ENCODE measurements at regions not wholly inside any gene's neighbourhood (a gene's known extent, or its start where the extent isn't known, plus 50 kb on each side); places are given as distances from the start of the nearest gene placed in this dataset.
"Not testable (repeated sequence)": the region's sequence is repeated elsewhere in the genome, so short reads cannot be mapped to it uniquely, and the experiment has no call there.

DNA sequence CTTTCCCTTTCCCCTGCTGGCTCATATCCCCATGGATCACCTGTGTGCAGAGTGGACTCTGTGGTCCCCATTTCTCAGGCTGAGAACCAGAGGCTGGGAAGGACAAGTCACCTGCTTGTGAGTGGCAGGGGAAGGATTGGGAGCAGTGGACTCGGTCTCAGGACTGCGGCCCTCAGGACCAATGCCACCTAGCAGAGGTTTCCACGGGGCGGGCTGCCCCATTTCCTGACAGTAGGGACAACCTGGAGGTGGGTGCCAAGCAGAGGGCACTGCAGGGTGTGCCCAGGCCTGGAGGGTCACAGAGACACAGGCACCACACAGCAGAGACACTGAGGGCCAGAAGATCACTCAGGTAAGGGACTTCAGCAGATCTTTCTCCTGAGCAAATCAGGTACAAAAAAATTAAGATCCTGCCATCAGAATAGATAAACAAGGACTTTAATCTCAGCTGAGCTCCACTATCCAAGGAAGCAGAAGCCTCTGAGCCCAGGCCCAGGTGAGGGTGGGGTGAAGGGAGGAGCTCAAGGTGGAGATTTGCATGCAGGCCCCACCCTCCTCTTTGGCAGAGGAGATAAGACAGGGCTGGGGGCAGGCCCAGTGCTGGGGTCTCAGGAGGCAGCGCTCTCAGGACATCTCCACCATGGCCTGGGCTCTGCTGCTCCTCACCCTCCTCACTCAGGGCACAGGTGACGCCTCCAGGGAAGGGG, 113.8 kb downstream of the GGTLC2 start:
- H3K36me3 ChIP-seq (ENCODE audit: control insufficient read depth in 2 of 2, insufficient read depth in 1 of 2, low read length in 2 of 2); H3K27ac ChIP-seq (ENCODE audit: extremely low read depth, low read depth, low read length); H3K4me1 ChIP-seq (ENCODE audit: control insufficient read depth, insufficient read depth, low read length); POLR2A ChIA-PET; H3K4me3 ChIP-seq (ENCODE audit: low read depth, low read length); H3K9me3 ChIP-seq (ENCODE audit: control insufficient read depth, insufficient read depth, low read depth, low read length): not testable (repeated sequence)
- CTCF ChIA-PET, result interaction anchor here (1.3 to 1.7 kb wide), 3 partner anchors 11 to 49 kb away, joined by 3 to 12 read pairs (median 5); no protein-coding TSS in a partner anchor

- Histone ChIP-seq H3K9me3 (ENCODE audit: control insufficient read depth, insufficient read depth, low read depth, low read length) (no peaks in the 10 kb centered on the region), H3K27ac (ENCODE audit: extremely low read depth, low read depth, low read length) (no peak overlapping the region), H3K4me1 (ENCODE audit: control insufficient read depth, insufficient read depth, low read length) (no peaks in the 10 kb centered on the region), H3K36me3 (ENCODE audit: control insufficient read depth in 2 of 2, insufficient read depth in 1 of 2, low read length in 2 of 2) (no peaks in the 10 kb centered on the region), H3K4me3 (ENCODE audit: low read depth, low read length) (no peak overlapping the region)
- TF ChIP-seq KLF17 (tag by site-specific recombination; IDR thresholded peaks at IDR 0.05), result no peak
- TF ChIP-seq ZNF776 (tag by site-specific recombination; IDR thresholded peaks at IDR 0.05; ENCODE audit: borderline replicate concordance), result no peak
- no peak for TF ChIP-seq ZNF114 (tag by site-specific recombination; IDR thresholded peaks at IDR 0.05)
- TF ChIP-seq ZNF23 (tag by site-specific recombination; IDR thresholded peaks at IDR 0.05; ENCODE audit: borderline replicate concordance), result no peak
- no peak for TF ChIP-seq ZNF791 (tag by site-specific recombination; IDR thresholded peaks at IDR 0.05)
- no peak for TF ChIP-seq REPIN1 (tag by site-specific recombination; IDR thresholded peaks at IDR 0.05; ENCODE audit: low read depth)
- no peak for TF ChIP-seq ZNF747 (tag by site-specific recombination; IDR thresholded peaks at IDR 0.05)
- TF ChIP-seq ZFP41 (tag by site-specific recombination; IDR thresholded peaks at IDR 0.05; ENCODE audit: borderline replicate concordance), result no peak
- TF ChIP-seq ZNF132 (tag by site-specific recombination; IDR thresholded peaks at IDR 0.05; ENCODE audit: borderline replicate concordance), result no peak
- no peak for TF ChIP-seq ZNF133 (tag by site-specific recombination; IDR thresholded peaks at IDR 0.05)
- no peak for TF ChIP-seq ZNF311 (tag by site-specific recombination; IDR thresholded peaks at IDR 0.05; ENCODE audit: borderline replicate concordance)
- no peak for TF ChIP-seq ZNF391 (tag by site-specific recombination; IDR thresholded peaks at IDR 0.05; ENCODE audit: borderline replicate concordance, low read depth)
- TF ChIP-seq ZNF140 (tag by site-specific recombination; IDR thresholded peaks at IDR 0.05), result no peak
- no peak for TF ChIP-seq PRDM6 (tag by site-specific recombination; IDR thresholded peaks at IDR 0.05)
- no peak for TF ChIP-seq YY2 (tag by site-specific recombination; IDR thresholded peaks at IDR 0.05)
- no peak for TF ChIP-seq ZBTB11 (tag by site-specific recombination; conservative IDR thresholded peaks at IDR 0.05; ENCODE audit: low read depth)
- TF ChIP-seq ZNF600 (tag by site-specific recombination; IDR thresholded peaks at IDR 0.05), result no peak
- no peak for TF ChIP-seq ZNF16 (tag by site-specific recombination; IDR thresholded peaks at IDR 0.05; ENCODE audit: low read depth)
- no peak for TF ChIP-seq SCRT2 (tag by site-specific recombination; IDR thresholded peaks at IDR 0.05)
- TF ChIP-seq ZNF488 (tag by site-specific recombination; IDR thresholded peaks at IDR 0.05), result no peak
- POLR2A ChIA-PET, result no interaction called here
- CTCF ChIA-PET, result interaction anchor here (1.3 to 2.5 kb wide), 4 partner anchors 10 to 50 kb away, joined by 3 to 21 read pairs (median 8); no protein-coding TSS in a partner anchor
Observed at GRCh38 chr22:22759371-22759770, 115.0 kb downstream of the GGTLC2 start.

Measured in HEK293 (cell line).